Caco-2 (cell line): ENCODE measurements at regions not wholly inside any gene's neighbourhood (a gene's known extent, or its start where the extent isn't known, plus 50 kb on each side); places are given as distances from the start of the nearest gene placed in this dataset.

Experiments used
- BruUV-seq: library from RNA; stranded (reverse); fragments of 400-500 nt; replicated peaks from 2 replicates; lab custom pipeline; 2021; lab: Mats Ljungman, UMichigan
- CTCF ChIA-PET: fragments of 300-600 bp; sonication (Branson Sonifier 250); formaldehyde crosslinking; loops from one replicate; lab custom pipeline; 2022; ENCODE audit warnings: antibody characterized with exemption; lab: Charles Lee
- POLR2A ChIA-PET: fragments of 300-600 bp; sonication (Branson Sonifier 250); formaldehyde crosslinking; loops from one replicate; lab custom pipeline; 2022; ENCODE audit warnings: antibody characterized with exemption; lab: Charles Lee
- DNase-seq, 2 experiments: peaks; one replicate each; pipeline versions ENCODE4 v3.0.0 to v3.0.0-alpha.2; 2020 to 2022
- H3K27me3 ChIP-seq: replicated peaks from 2 replicates; pipeline ENCODE4 v1.6.0; 2011; ENCODE audit warnings: low read length; ENCODE audit not compliant: control insufficient read depth, insufficient read depth
- H3K36me3 ChIP-seq: 2 replicates; pipeline ENCODE4 v1.5.1; 2011; ENCODE audit warnings: low read length; ENCODE audit not compliant: control insufficient read depth, insufficient read depth
- H3K4me1 ChIP-seq: fragments of 250-450 bp; sonication (Bioruptor Pico); 2 replicates; pipeline ENCODE4 v1.5.1; 2020; ENCODE audit warnings: mild to moderate bottlenecking
- H3K4me3 ChIP-seq: 2 replicates; pipeline ENCODE4 v1.5.1; 2011; ENCODE audit warnings: low read depth, mild to moderate bottlenecking, control low read depth, low read length
- H3K9me3 ChIP-seq: fragments of 250-450 bp; sonication (Bioruptor Pico); 2 replicates; pipeline ENCODE4 v1.5.1; 2020; ENCODE audit warnings: mild to moderate bottlenecking, moderate library complexity
- H3K27ac Mint-ChIP-seq: one replicate; pipeline ENCODE4 v1.8.0; 2022; ENCODE audit warnings: mixed read lengths; ENCODE audit not compliant: unreplicated experiment
- H3K27me3 Mint-ChIP-seq: one replicate; pipeline ENCODE4 v1.8.0; 2022; ENCODE audit warnings: mixed read lengths; ENCODE audit not compliant: insufficient read depth, unreplicated experiment
- H3K36me3 Mint-ChIP-seq: one replicate; pipeline ENCODE4 v1.8.0; 2022; ENCODE audit warnings: mild to moderate bottlenecking, mixed read lengths; ENCODE audit not compliant: insufficient read depth, unreplicated experiment
- H3K4me1 Mint-ChIP-seq: one replicate; pipeline ENCODE4 v1.8.0; 2022; ENCODE audit warnings: low read depth, mixed read lengths; ENCODE audit not compliant: unreplicated experiment
- H3K4me3 Mint-ChIP-seq: one replicate; pipeline ENCODE4 v1.8.0; 2022; ENCODE audit warnings: mild to moderate bottlenecking, moderate library complexity, mixed read lengths; ENCODE audit not compliant: unreplicated experiment
- H3K9me3 Mint-ChIP-seq: one replicate; pipeline ENCODE4 v1.8.0; 2022; ENCODE audit warnings: mixed read lengths; ENCODE audit not compliant: unreplicated experiment
- CTCF ChIP-seq, 2 experiments: fragments of 200-600 bp in 1 of 2; IDR thresholded peaks; 1 replicate in 1 of 2; 2 replicates in 1 of 2; pipeline versions ENCODE4 v1.5.1 to v1.8.0; 2011 to 2022; ENCODE audit warnings: antibody characterized with exemption in 1 of 2, control low read depth in 1 of 2, inconsistent platforms in 1 of 2, low read depth in 1 of 2, low read length in 1 of 2, mild to moderate bottlenecking in 1 of 2, moderate library complexity in 1 of 2; ENCODE audit not compliant: insufficient read depth in 1 of 2, severe bottlenecking in 1 of 2, unreplicated experiment in 1 of 2
- intact Hi-C: fragments of 100-400 bp; cut with micrococcal nuclease; formaldehyde crosslinking; loops from one replicate; pipeline ENCODE4 v1.10.0; 2022; ENCODE audit not compliant: unreplicated experiment

- no peaks in the 10 kb centered on the region for H3K4me1 Mint-ChIP-seq
- no peak for DNase-seq
- no peak overlapping the region for H3K4me3 ChIP-seq
- no TSS peak for BruUV-seq
- H3K36me3 Mint-ChIP-seq, result no peaks in the 10 kb centered on the region
- no peaks in the 10 kb centered on the region for H3K36me3 ChIP-seq
- H3K9me3 Mint-ChIP-seq, result peaks cover 20% of the 10 kb centered on the region
- ChIA-PET CTCF (interaction anchor here (1.5 kb wide), 1 partner anchor 307 kb away, joined by 3 read pairs; no protein-coding TSS in a partner anchor), POLR2A (no interaction called here)
- H3K4me1 ChIP-seq, result no peaks in the 10 kb centered on the region
- H3K27ac Mint-ChIP-seq, result no peak overlapping the region
- TF ChIP-seq CTCF (IDR thresholded peaks at IDR 0.05; ENCODE audit: insufficient read depth in 1 of 2, low read depth in 1 of 2, low read length in 1 of 2, severe bottlenecking in 1 of 2, unreplicated experiment in 1 of 2), result no peak
- no peaks in the 10 kb centered on the region for H3K27me3 Mint-ChIP-seq
- H3K27me3 ChIP-seq, result no peaks in the 10 kb centered on the region
- intact Hi-C loops, result no loop called here
- no peaks in the 10 kb centered on the region for H3K9me3 ChIP-seq
- no peak overlapping the region for H3K4me3 Mint-ChIP-seq
These were observed 303.8 kb downstream of the COL12A1 start for GRCh38 chr6:74902089-74902488.

- Histone ChIP-seq H3K36me3 (no peaks in the 10 kb centered on the region), H3K4me3 (no peak overlapping the region), H3K27me3 (no peaks in the 10 kb centered on the region), H3K4me1 (no peaks in the 10 kb centered on the region), H3K9me3 (no peaks in the 10 kb centered on the region)
- no peak for DNase-seq
- no TSS peak for BruUV-seq
- POLR2A ChIA-PET, result no interaction called here
- intact Hi-C loops, result no loop called here
- Mint-ChIP-seq H3K27ac (no peak overlapping the region), H3K4me1 (no peaks in the 10 kb centered on the region), H3K4me3 (no peak overlapping the region), H3K36me3 (no peaks in the 10 kb centered on the region), H3K27me3 (no peaks in the 10 kb centered on the region), H3K9me3 (peaks cover 15% of the 10 kb centered on the region)
- TF ChIP-seq CTCF (IDR thresholded peaks at IDR 0.05; ENCODE audit: insufficient read depth in 1 of 2, low read depth in 1 of 2, low read length in 1 of 2, severe bottlenecking in 1 of 2, unreplicated experiment in 1 of 2), result no peak
- CTCF ChIA-PET, result interaction anchor here (1.5 kb wide), 1 partner anchor 307 kb away, joined by 3 read pairs; no protein-coding TSS in a partner anchor
These were observed 304.3 kb downstream of the COL12A1 start for GRCh38 chr6:74901576-74901975.

- Histone ChIP-seq H3K4me1 (no peaks in the 10 kb centered on the region), H3K36me3 (no peaks in the 10 kb centered on the region), H3K27me3 (no peaks in the 10 kb centered on the region), H3K4me3 (no peak overlapping the region), H3K9me3 (no peaks in the 10 kb centered on the region)
- intact Hi-C loops, result loop anchor here (1.0 kb wide), 2 partner anchors 305 to 310 kb away; no protein-coding TSS in a partner anchor
- BruUV-seq, result no TSS peak
- no peak for TF ChIP-seq CTCF (IDR thresholded peaks at IDR 0.05; ENCODE audit: insufficient read depth in 1 of 2, low read depth in 1 of 2, low read length in 1 of 2, severe bottlenecking in 1 of 2, unreplicated experiment in 1 of 2)
- ChIA-PET POLR2A (no interaction called here), CTCF (interaction anchor here (1.3 to 2.2 kb wide), 2 partner anchors 305 to 309 kb away, joined by 6 to 9 read pairs; no protein-coding TSS in a partner anchor)
- peaks cover 4% of the 10 kb centered on the region for H3K27me3 Mint-ChIP-seq
- H3K36me3 Mint-ChIP-seq, result no peaks in the 10 kb centered on the region
- no peak overlapping the region for H3K4me3 Mint-ChIP-seq
- DNase-seq, result peak in 1 of 2 experiments; percentile 13
- no peak overlapping the region for H3K27ac Mint-ChIP-seq
- H3K9me3 Mint-ChIP-seq, result peaks cover under 1% of the 10 kb centered on the region
- no peaks in the 10 kb centered on the region for H3K4me1 Mint-ChIP-seq
These were observed 306.4 kb downstream of the COL12A1 start for GRCh38 chr6:74899416-74899815.
